OCI-LY1 (cell line): ENCODE measurements at regions not wholly inside any gene's neighbourhood (a gene's known extent, or its start where the extent isn't known, plus 50 kb on each side); places are given as distances from the start of the nearest gene placed in this dataset.

Experiments used
- H2AFZ ChIP-seq: fragments of 200-600 bp; sonication (generic), shearing (Covaris generic); 2 replicates; pipeline ENCODE4 v1.6.0; 2014; ENCODE audit warnings: antibody characterized with exemption, mild to moderate bottlenecking, low read length
- H3F3A ChIP-seq: fragments of 200-600 bp; sonication (generic), shearing (Covaris generic); 2 replicates; pipeline ENCODE4 v1.6.0; 2014; ENCODE audit warnings: mild to moderate bottlenecking, antibody characterized with exemption, low read length, moderate library complexity; ENCODE audit not compliant: insufficient read depth
- H3K27ac ChIP-seq: fragments of 200-600 bp; sonication (generic); 2 replicates; pipeline ENCODE4 v1.5.1; 2014; ENCODE audit warnings: low read length, mixed run types, mild to moderate bottlenecking, low read depth; ENCODE audit not compliant: poor library complexity, severe bottlenecking
- H3K27me3 ChIP-seq: fragments of 200-600 bp; sonication (generic); 2 replicates; pipeline ENCODE4 v1.6.0; 2014; ENCODE audit warnings: antibody characterized with exemption, mild to moderate bottlenecking, low read length, moderate library complexity; ENCODE audit not compliant: insufficient read depth
- H3K36me3 ChIP-seq: fragments of 200-600 bp; sonication (generic); 2 replicates; pipeline ENCODE4 v1.6.1; 2014; ENCODE audit warnings: mild to moderate bottlenecking, antibody characterized with exemption, low read length, moderate library complexity, mixed read lengths; ENCODE audit not compliant: insufficient read depth
- H3K4me1 ChIP-seq: fragments of 200-600 bp; sonication (generic); 2 replicates; pipeline ENCODE4 v1.5.1; 2014; ENCODE audit warnings: mild to moderate bottlenecking, low read length, moderate library complexity; ENCODE audit not compliant: insufficient read depth, severe bottlenecking
- H3K4me2 ChIP-seq: fragments of 200-600 bp; sonication (generic), shearing (Covaris generic); 2 replicates; pipeline ENCODE4 v1.6.1; 2014; ENCODE audit warnings: low read length
- H3K4me3 ChIP-seq: fragments of 200-600 bp; sonication (generic); 2 replicates; pipeline ENCODE4 v1.5.1; 2014; ENCODE audit warnings: low read length, low read depth, mild to moderate bottlenecking, mixed read lengths; ENCODE audit not compliant: poor library complexity, severe bottlenecking
- H3K79me2 ChIP-seq: fragments of 200-600 bp; shearing (Covaris generic); 2 replicates; pipeline ENCODE4 v1.6.1; 2016; ENCODE audit warnings: mixed run types, low read length, mixed read lengths; ENCODE audit not compliant: insufficient read depth
- H3K9ac ChIP-seq: fragments of 200-600 bp; sonication (generic), shearing (Covaris generic); 2 replicates; pipeline ENCODE4 v1.6.1; 2014; ENCODE audit warnings: mild to moderate bottlenecking, low read length, mixed read lengths
- H3K9me2 ChIP-seq: fragments of 200-600 bp; sonication (generic), shearing (Covaris generic); 2 replicates; pipeline ENCODE4 v1.6.1; 2014; ENCODE audit warnings: low read depth, mild to moderate bottlenecking, low read length, mixed read lengths
- H3K9me3 ChIP-seq: fragments of 200-600 bp; shearing (Covaris generic); 2 replicates; pipeline ENCODE4 v1.6.1; 2014; ENCODE audit warnings: low read length, mixed read lengths
- H4K20me1 ChIP-seq: fragments of 200-600 bp; sonication (generic), shearing (Covaris generic); 2 replicates; pipeline ENCODE4 v1.6.0; 2016; ENCODE audit warnings: mild to moderate bottlenecking, low read length; ENCODE audit not compliant: insufficient read depth
- EZH2 ChIP-seq: fragments of 200-600 bp; sonication (generic), shearing (Covaris generic); IDR thresholded peaks from 2 replicates; pipeline ENCODE4 v1.8.0; 2017; ENCODE audit warnings: borderline replicate concordance, mixed run types, mild to moderate bottlenecking, antibody characterized with exemption, low read length, moderate library complexity, mixed read lengths
- TF ChIP-seq, protein P1 (sequence below): fragments of 200-600 bp; sonication (generic), shearing (Covaris generic); IDR thresholded peaks from 2 replicates; pipeline ENCODE4 v1.5.1; 2017; ENCODE audit warnings: mild to moderate bottlenecking, antibody characterized with exemption, low read length, moderate library complexity, mixed read lengths

DNA sequence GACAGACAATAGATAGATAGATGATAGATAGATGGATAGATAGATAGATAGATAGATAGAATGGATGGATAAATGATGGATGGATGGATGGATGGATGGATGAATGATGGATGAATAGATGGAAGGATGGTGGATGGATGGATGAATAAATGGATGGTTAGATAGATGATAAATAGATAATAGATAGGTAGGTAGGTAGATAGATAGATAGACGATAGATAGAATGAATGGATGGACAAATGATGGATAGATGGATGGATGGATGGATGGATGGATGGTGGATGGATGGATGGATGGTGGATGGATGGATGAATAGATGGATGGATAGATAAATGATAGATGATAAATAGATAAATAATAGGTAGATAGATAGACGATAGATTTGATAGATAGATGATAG, 287.4 kb downstream of the CRLF2 start:
- H2AFZ ChIP-seq, result no peak overlapping the region

DNA sequence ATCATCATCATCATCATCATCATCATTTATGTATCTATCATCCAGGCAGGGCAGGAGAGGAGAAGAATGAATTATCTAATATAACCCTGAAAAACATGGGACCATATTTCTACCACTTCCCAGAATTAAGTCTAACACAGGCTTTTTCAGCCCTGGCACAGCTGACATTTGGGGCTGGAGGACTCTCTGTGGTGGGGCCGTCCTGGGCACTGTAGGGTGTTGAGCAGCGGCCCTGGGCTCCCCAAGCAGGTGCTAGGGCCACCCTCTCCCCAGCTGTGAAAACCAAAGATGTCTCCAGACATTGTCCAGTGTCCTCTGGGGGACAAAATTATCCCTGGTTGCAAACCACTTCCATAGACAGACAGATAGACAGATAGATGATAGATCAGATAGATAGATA, 288.4 kb downstream of the CRLF2 start:
- Histone ChIP-seq H3K27me3 (no peaks in the 10 kb centered on the region), H3F3A (no peaks in the 10 kb centered on the region), H4K20me1 (no peaks in the 10 kb centered on the region), H3K4me3 (no peak overlapping the region), H3K27ac (no peak overlapping the region), H3K9me3 (no peaks in the 10 kb centered on the region), H3K36me3 (no peaks in the 10 kb centered on the region), H3K4me2 (no peak overlapping the region), H3K79me2 (no peaks in the 10 kb centered on the region), H3K9ac (no peak overlapping the region), H3K4me1 (no peaks in the 10 kb centered on the region), H2AFZ (no peak overlapping the region), H3K9me2 (no peaks in the 10 kb centered on the region)
- TF ChIP-seq, protein P1, sequence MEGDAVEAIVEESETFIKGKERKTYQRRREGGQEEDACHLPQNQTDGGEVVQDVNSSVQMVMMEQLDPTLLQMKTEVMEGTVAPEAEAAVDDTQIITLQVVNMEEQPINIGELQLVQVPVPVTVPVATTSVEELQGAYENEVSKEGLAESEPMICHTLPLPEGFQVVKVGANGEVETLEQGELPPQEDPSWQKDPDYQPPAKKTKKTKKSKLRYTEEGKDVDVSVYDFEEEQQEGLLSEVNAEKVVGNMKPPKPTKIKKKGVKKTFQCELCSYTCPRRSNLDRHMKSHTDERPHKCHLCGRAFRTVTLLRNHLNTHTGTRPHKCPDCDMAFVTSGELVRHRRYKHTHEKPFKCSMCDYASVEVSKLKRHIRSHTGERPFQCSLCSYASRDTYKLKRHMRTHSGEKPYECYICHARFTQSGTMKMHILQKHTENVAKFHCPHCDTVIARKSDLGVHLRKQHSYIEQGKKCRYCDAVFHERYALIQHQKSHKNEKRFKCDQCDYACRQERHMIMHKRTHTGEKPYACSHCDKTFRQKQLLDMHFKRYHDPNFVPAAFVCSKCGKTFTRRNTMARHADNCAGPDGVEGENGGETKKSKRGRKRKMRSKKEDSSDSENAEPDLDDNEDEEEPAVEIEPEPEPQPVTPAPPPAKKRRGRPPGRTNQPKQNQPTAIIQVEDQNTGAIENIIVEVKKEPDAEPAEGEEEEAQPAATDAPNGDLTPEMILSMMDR, result no peak
- no peak for TF ChIP-seq EZH2

More for the DNA sequence above, 287.4 kb downstream of the CRLF2 start:
- Histone ChIP-seq H3K4me1 (no peaks in the 10 kb centered on the region), H3K4me3 (no peak overlapping the region), H3K9ac (no peak overlapping the region), H3F3A (no peaks in the 10 kb centered on the region), H3K4me2 (no peak overlapping the region), H3K36me3 (no peaks in the 10 kb centered on the region), H3K27me3 (no peaks in the 10 kb centered on the region), H3K9me2 (no peaks in the 10 kb centered on the region), H3K79me2 (no peaks in the 10 kb centered on the region), H3K27ac (no peak overlapping the region), H4K20me1 (no peaks in the 10 kb centered on the region), H3K9me3 (no peaks in the 10 kb centered on the region)
- TF ChIP-seq, protein P1, result no peak
- TF ChIP-seq EZH2, result no peak

DNA sequence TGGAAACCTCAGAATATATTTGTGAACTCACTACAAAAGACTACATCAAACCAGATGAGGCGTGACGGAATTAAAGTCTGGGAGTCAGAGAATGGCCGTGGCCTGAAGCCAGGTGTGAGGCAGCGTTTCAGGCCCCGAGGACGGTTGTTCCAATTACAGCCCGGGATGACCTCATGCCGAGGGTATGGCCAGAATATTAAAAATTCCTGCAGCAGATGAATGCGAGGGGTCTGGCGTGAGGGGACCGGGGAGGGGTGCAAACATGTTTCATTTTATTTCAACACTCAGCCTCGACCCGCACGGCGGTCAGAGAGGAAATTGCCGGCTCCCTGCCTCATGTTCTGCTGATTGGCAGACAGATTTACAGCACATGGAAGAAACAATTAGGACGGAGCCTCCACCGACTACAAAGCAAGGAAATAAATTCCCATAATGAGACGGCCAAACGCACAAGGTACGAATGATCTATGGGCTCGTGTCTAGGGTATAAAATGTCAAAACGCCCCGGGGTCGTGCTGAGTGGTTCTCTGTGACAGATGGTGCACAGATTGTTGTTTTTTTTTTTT, 289.7 kb downstream of the SHOX start:
- Histone ChIP-seq H4K20me1 (no peaks in the 10 kb centered on the region), H3K27me3 (no peaks in the 10 kb centered on the region), H3K4me1 (no peaks in the 10 kb centered on the region), H3K27ac (no peak overlapping the region), H3K4me2 (no peak overlapping the region), H3K9me2 (no peaks in the 10 kb centered on the region), H3K4me3 (no peak overlapping the region), H2AFZ (no peak overlapping the region), H3F3A (no peaks in the 10 kb centered on the region), H3K9me3 (no peaks in the 10 kb centered on the region), H3K9ac (no peak overlapping the region), H3K36me3 (no peaks in the 10 kb centered on the region), H3K79me2 (no peaks in the 10 kb centered on the region)
- no peak for TF ChIP-seq EZH2
- TF ChIP-seq, protein P1, result no peak
